Chondrocyte (in vitro differentiated cells): ENCODE measurements at regions not wholly inside any gene's neighbourhood (a gene's known extent, or its start where the extent isn't known, plus 50 kb on each side); places are given as distances from the start of the nearest gene placed in this dataset.

ENCODE experiments used
- DNase-seq: peaks from one replicate; pipeline ENCODE4 v3.0.0; 2021; ENCODE audit warnings: mixed read lengths, low spot score
- H3K27ac Mint-ChIP-seq: one replicate; pipeline ENCODE4 v1.8.0; 2021; ENCODE audit warnings: mild to moderate bottlenecking, moderate library complexity, mixed read lengths; ENCODE audit not compliant: unreplicated experiment
- H3K27me3 Mint-ChIP-seq: 2 replicates; pipeline ENCODE4 v1.8.0; 2021; ENCODE audit warnings: low read depth, mixed read lengths
- H3K36me3 Mint-ChIP-seq: 2 replicates; pipeline ENCODE4 v1.8.0; 2021; ENCODE audit warnings: low read depth, mixed read lengths
- H3K4me1 Mint-ChIP-seq: 2 replicates; pipeline ENCODE4 v1.8.0; 2021; ENCODE audit warnings: low read depth, mild to moderate bottlenecking, mixed read lengths
- H3K4me3 Mint-ChIP-seq: one replicate; pipeline ENCODE4 v1.8.0; 2021; ENCODE audit warnings: mild to moderate bottlenecking, moderate library complexity, mixed read lengths; ENCODE audit not compliant: unreplicated experiment
- H3K9me3 Mint-ChIP-seq: 2 replicates; pipeline ENCODE4 v1.8.0; 2021; ENCODE audit warnings: low read depth, mixed read lengths
- CTCF ChIP-seq: fragments of 200-600 bp; sonication (generic); IDR thresholded peaks from 2 replicates; pipeline ENCODE4 v1.5.0; 2021; ENCODE audit warnings: antibody characterized with exemption, mild to moderate bottlenecking, moderate library complexity

- DNase-seq: no peak
- Mint-ChIP-seq H3K4me3 (no peak overlapping the region), H3K36me3 (no peaks in the 10 kb centered on the region), H3K4me1 (no peaks in the 10 kb centered on the region), H3K27ac (no peak overlapping the region), H3K27me3 (no peaks in the 10 kb centered on the region), H3K9me3 (no peaks in the 10 kb centered on the region)
- no peak for TF ChIP-seq CTCF
Measured at GRCh38 chr9:28671000-28671399, 1097.7 kb upstream of the C9orf72 start.

- H3K4me3 Mint-ChIP-seq: no peak overlapping the region
- H3K27me3 Mint-ChIP-seq: no peaks in the 10 kb centered on the region
- H3K36me3 Mint-ChIP-seq: no peaks in the 10 kb centered on the region
- DNase-seq: no peak
- H3K4me1 Mint-ChIP-seq: no peaks in the 10 kb centered on the region
- H3K9me3 Mint-ChIP-seq: no peaks in the 10 kb centered on the region
- no peak overlapping the region for H3K27ac Mint-ChIP-seq
- TF ChIP-seq CTCF: no peak
Measured at GRCh38 chr9:28678097-28678496, 1104.8 kb upstream of the C9orf72 start.

GRCh38 chr9:28688172-28688571 is 1114.9 kb upstream of the C9orf72 start:
- TF ChIP-seq CTCF: no peak
- Mint-ChIP-seq H3K9me3 (peaks cover 2% of the 10 kb centered on the region), H3K27me3 (no peaks in the 10 kb centered on the region), H3K36me3 (no peaks in the 10 kb centered on the region), H3K4me1 (no peaks in the 10 kb centered on the region), H3K27ac (no peak overlapping the region), H3K4me3 (no peak overlapping the region)
- no peak for DNase-seq

- Mint-ChIP-seq H3K9me3 (peaks cover 2% of the 10 kb centered on the region), H3K4me1 (no peaks in the 10 kb centered on the region), H3K36me3 (no peaks in the 10 kb centered on the region), H3K27me3 (no peaks in the 10 kb centered on the region), H3K27ac (no peak overlapping the region), H3K4me3 (no peak overlapping the region)
- TF ChIP-seq CTCF: no peak
- no peak for DNase-seq
Measured at GRCh38 chr9:28692012-28692411, 1118.7 kb upstream of the C9orf72 start.

- Mint-ChIP-seq H3K27ac (no peak overlapping the region), H3K36me3 (no peaks in the 10 kb centered on the region), H3K9me3 (peaks cover 30% of the 10 kb centered on the region), H3K4me1 (no peaks in the 10 kb centered on the region), H3K27me3 (no peaks in the 10 kb centered on the region), H3K4me3 (no peak overlapping the region)
- DNase-seq: no peak
- no peak for TF ChIP-seq CTCF
Measured at GRCh38 chr9:28696960-28697359, 1123.7 kb upstream of the C9orf72 start.
